ENCODE measurements at regions not wholly inside any gene's neighbourhood (a gene's known extent, or its start where the extent isn't known, plus 50 kb on each side); places are given as distances from the start of the nearest gene placed in this dataset.

GRCh38 chr1:219668446-219668845, 55.5 kb upstream of the ZC3H11B start:
- no peak for ATAC-seq (replicated peaks)
- H3K4me1 Mint-ChIP-seq = no peaks in the 10 kb centered on the region
- peaks cover 4% of the 10 kb centered on the region for H3K9me3 Mint-ChIP-seq
- no peak overlapping the region for H3K4me3 Mint-ChIP-seq
- no peak overlapping the region for H3K27ac Mint-ChIP-seq
- H3K27me3 Mint-ChIP-seq = no peaks in the 10 kb centered on the region
- no peaks in the 10 kb centered on the region for H3K36me3 Mint-ChIP-seq (ENCODE audit: low read depth)

- no peaks in the 10 kb centered on the region for H3K9me3 Mint-ChIP-seq
- no peak overlapping the region for H3K4me3 Mint-ChIP-seq
- H3K27me3 Mint-ChIP-seq = peaks cover 12% of the 10 kb centered on the region
- no peak overlapping the region for H3K27ac Mint-ChIP-seq
- no peak for ATAC-seq (replicated peaks)
- no peaks in the 10 kb centered on the region for H3K4me1 Mint-ChIP-seq
- no peaks in the 10 kb centered on the region for H3K36me3 Mint-ChIP-seq (ENCODE audit: low read depth)
Observed at GRCh38 chr1:219666242-219666641, 53.3 kb upstream of the ZC3H11B start.

- H3K9me3 Mint-ChIP-seq = no peaks in the 10 kb centered on the region
- peaks cover 18% of the 10 kb centered on the region for H3K27me3 Mint-ChIP-seq
- H3K4me3 Mint-ChIP-seq = no peak overlapping the region
- no peaks in the 10 kb centered on the region for H3K4me1 Mint-ChIP-seq
- H3K36me3 Mint-ChIP-seq (ENCODE audit: low read depth) = no peaks in the 10 kb centered on the region
- H3K27ac Mint-ChIP-seq = no peak overlapping the region
- ATAC-seq (replicated peaks) = no peak
Observed at GRCh38 chr1:219665089-219665488, 52.2 kb upstream of the ZC3H11B start.

- no peaks in the 10 kb centered on the region for H3K36me3 Mint-ChIP-seq (ENCODE audit: low read depth)
- H3K9me3 Mint-ChIP-seq = no peaks in the 10 kb centered on the region
- no peak for ATAC-seq (replicated peaks)
- no peak overlapping the region for H3K27ac Mint-ChIP-seq
- no peaks in the 10 kb centered on the region for H3K4me1 Mint-ChIP-seq
- peaks cover 21% of the 10 kb centered on the region for H3K27me3 Mint-ChIP-seq
- no peak overlapping the region for H3K4me3 Mint-ChIP-seq
Observed at GRCh38 chr1:219664310-219665029, 51.6 kb upstream of the ZC3H11B start.

All from activated T-helper 17 cell treated with anti-CD3 and anti-CD28 coated beads, Interleukin-2, amount 50 U/mL, for 72 hours (primary cell).